ENCODE measurements at regions not wholly inside any gene's neighbourhood (a gene's known extent, or its start where the extent isn't known, plus 50 kb on each side); places are given as distances from the start of the nearest gene placed in this dataset.

- TF ChIP-seq, protein P1, sequence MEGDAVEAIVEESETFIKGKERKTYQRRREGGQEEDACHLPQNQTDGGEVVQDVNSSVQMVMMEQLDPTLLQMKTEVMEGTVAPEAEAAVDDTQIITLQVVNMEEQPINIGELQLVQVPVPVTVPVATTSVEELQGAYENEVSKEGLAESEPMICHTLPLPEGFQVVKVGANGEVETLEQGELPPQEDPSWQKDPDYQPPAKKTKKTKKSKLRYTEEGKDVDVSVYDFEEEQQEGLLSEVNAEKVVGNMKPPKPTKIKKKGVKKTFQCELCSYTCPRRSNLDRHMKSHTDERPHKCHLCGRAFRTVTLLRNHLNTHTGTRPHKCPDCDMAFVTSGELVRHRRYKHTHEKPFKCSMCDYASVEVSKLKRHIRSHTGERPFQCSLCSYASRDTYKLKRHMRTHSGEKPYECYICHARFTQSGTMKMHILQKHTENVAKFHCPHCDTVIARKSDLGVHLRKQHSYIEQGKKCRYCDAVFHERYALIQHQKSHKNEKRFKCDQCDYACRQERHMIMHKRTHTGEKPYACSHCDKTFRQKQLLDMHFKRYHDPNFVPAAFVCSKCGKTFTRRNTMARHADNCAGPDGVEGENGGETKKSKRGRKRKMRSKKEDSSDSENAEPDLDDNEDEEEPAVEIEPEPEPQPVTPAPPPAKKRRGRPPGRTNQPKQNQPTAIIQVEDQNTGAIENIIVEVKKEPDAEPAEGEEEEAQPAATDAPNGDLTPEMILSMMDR (IDR thresholded peaks at IDR 0.05; ENCODE audit: poor library complexity, severe bottlenecking) = no peak
- TF ChIP-seq EZH2 (IDR thresholded peaks at IDR 0.05; ENCODE audit: borderline replicate concordance, insufficient read depth, low read length, poor library complexity, severe bottlenecking) (no peak), EP300 (conservative IDR thresholded peaks at IDR 0.05; ENCODE audit: poor library complexity, severe bottlenecking) (no peak), RAD21 (conservative IDR thresholded peaks at IDR 0.05) (no peak), POLR2AphosphoS5 (IDR thresholded peaks at IDR 0.05) (no peak), TAF1 (IDR thresholded peaks at IDR 0.05; ENCODE audit: low read depth) (no peak), REST (IDR thresholded peaks at IDR 0.05; ENCODE audit: borderline replicate concordance) (no peak), MXI1 (conservative IDR thresholded peaks at IDR 0.05; ENCODE audit: poor library complexity, severe bottlenecking) (no peak)
Observed at GRCh38 chr16:63614429-63614828, 1507.4 kb downstream of the CDH11 start.
